A673 (cell line): ENCODE measurements at regions not wholly inside any gene's neighbourhood (a gene's known extent, or its start where the extent isn't known, plus 50 kb on each side); places are given as distances from the start of the nearest gene placed in this dataset.

Experiments
- BruUV-seq: library from RNA; stranded (reverse); fragments of 400-500 nt; replicated peaks from 2 replicates; lab custom pipeline; 2021; lab: Mats Ljungman, UMichigan
- CTCF ChIA-PET: fragments of 300-600 bp; sonication (Branson Sonifier 250); formaldehyde crosslinking; loops from one replicate; lab custom pipeline; 2022; ENCODE audit warnings: antibody characterized with exemption; lab: Charles Lee
- POLR2A ChIA-PET: fragments of 300-600 bp; sonication (Branson Sonifier 250); formaldehyde crosslinking; loops from one replicate; lab custom pipeline; 2022; ENCODE audit warnings: antibody characterized with exemption; ENCODE audit not compliant: low non-redundant PET; lab: Charles Lee
- DNase-seq: peaks from one replicate; pipeline ENCODE4 v3.0.0-alpha.2; 2015; ENCODE audit warnings: low spot score
- H3K27ac ChIP-seq: fragments of 200-600 bp; sonication (generic); 2 replicates; pipeline ENCODE4 v1.5.1; 2016; ENCODE audit warnings: mixed run types, low read depth, mild to moderate bottlenecking, mixed read lengths, antibody characterized with exemption, low read length; ENCODE audit not compliant: poor library complexity, severe bottlenecking
- H3K27me3 ChIP-seq: fragments of 200-600 bp; sonication (generic); replicated peaks from 2 replicates; pipeline ENCODE4 v1.6.1; 2017; ENCODE audit warnings: mixed run types, low read depth, mild to moderate bottlenecking, mixed read lengths, antibody characterized with exemption, low read length; ENCODE audit not compliant: insufficient read depth, poor library complexity
- H3K36me3 ChIP-seq: fragments of 200-600 bp; sonication (generic); 2 replicates; pipeline ENCODE4 v1.6.1; 2016; ENCODE audit warnings: mixed run types, mild to moderate bottlenecking, mixed read lengths, antibody characterized with exemption, low read length; ENCODE audit not compliant: insufficient read depth, poor library complexity, severe bottlenecking
- H3K4me1 ChIP-seq: fragments of 200-600 bp; sonication (generic); 2 replicates; pipeline ENCODE4 v1.6.1; 2017; ENCODE audit warnings: mixed run types, mild to moderate bottlenecking, mixed read lengths, antibody characterized with exemption, low read length; ENCODE audit not compliant: insufficient read depth, poor library complexity, severe bottlenecking
- H3K4me3 ChIP-seq: fragments of 200-600 bp; sonication (generic); 2 replicates; pipeline ENCODE4 v1.5.1; 2016; ENCODE audit warnings: low read depth, mixed run types, mild to moderate bottlenecking, mixed read lengths, low read length; ENCODE audit not compliant: poor library complexity, severe bottlenecking
- H3K9me3 ChIP-seq: fragments of 200-600 bp; sonication (generic); 2 replicates; pipeline ENCODE4 v1.6.1; 2016; ENCODE audit warnings: mixed run types, low read depth, mild to moderate bottlenecking, mixed read lengths, antibody characterized with exemption, low read length; ENCODE audit not compliant: poor library complexity, severe bottlenecking
- CTCF ChIP-seq: fragments of 300-800, 200-600 bp; sonication (generic); conservative IDR thresholded peaks from 2 replicates; pipeline ENCODE4 v1.5.1; 2017; ENCODE audit warnings: low read depth, mild to moderate bottlenecking, antibody characterized with exemption, low read length, moderate library complexity, mixed read lengths
- EZH2 ChIP-seq: fragments of 200-600 bp; sonication (generic); IDR thresholded peaks from 2 replicates; pipeline ENCODE4 v1.6.1; 2017; ENCODE audit warnings: borderline replicate concordance, low read depth, mild to moderate bottlenecking, mixed read lengths, antibody characterized with exemption, low read length; ENCODE audit not compliant: poor library complexity, severe bottlenecking
- intact Hi-C: fragments of 100-400 bp; cut with micrococcal nuclease; formaldehyde crosslinking; loops from one replicate; pipeline ENCODE4 v1.10.0; 2022; ENCODE audit not compliant: unreplicated experiment

GRCh38 chr22:48751539-48752437, 1075.9 kb downstream of the BRD1 start:
- CTCF ChIA-PET, result no interaction called here

GRCh38 chr22:48750826-48751440, 1076.7 kb downstream of the BRD1 start:
- intact Hi-C loops, result no loop called here
- Histone ChIP-seq H3K36me3 (no peaks in the 10 kb centered on the region), H3K9me3 (no peaks in the 10 kb centered on the region), H3K4me3 (no peak overlapping the region), H3K4me1 (no peaks in the 10 kb centered on the region), H3K27ac (no peak overlapping the region), H3K27me3 (no peaks in the 10 kb centered on the region)
- no TSS peak for BruUV-seq
- CTCF ChIA-PET, result no interaction called here
- no peak for DNase-seq
- POLR2A ChIA-PET, result no interaction called here
- TF ChIP-seq EZH2 (no peak), CTCF (no peak)

More at GRCh38 chr22:48751539-48752437, 1075.9 kb downstream of the BRD1 start:
- POLR2A ChIA-PET, result no interaction called here
- no peak overlapping the region for H3K4me3 ChIP-seq
- TF ChIP-seq EZH2, result no peak
- TF ChIP-seq CTCF, result no peak
- H3K36me3 ChIP-seq, result no peaks in the 10 kb centered on the region
- DNase-seq, result no peak
- H3K27me3 ChIP-seq, result no peaks in the 10 kb centered on the region
- intact Hi-C loops, result no loop called here
- no peaks in the 10 kb centered on the region for H3K9me3 ChIP-seq
- no peak overlapping the region for H3K27ac ChIP-seq
- H3K4me1 ChIP-seq, result no peaks in the 10 kb centered on the region
- no TSS peak for BruUV-seq

GRCh38 chr22:48750282-48750681, 1077.4 kb downstream of the BRD1 start:
- TF ChIP-seq CTCF (no peak), EZH2 (no peak)
- intact Hi-C loops, result no loop called here
- Histone ChIP-seq H3K27me3 (no peaks in the 10 kb centered on the region), H3K4me3 (no peak overlapping the region), H3K4me1 (no peaks in the 10 kb centered on the region), H3K36me3 (no peaks in the 10 kb centered on the region), H3K9me3 (no peaks in the 10 kb centered on the region), H3K27ac (no peak overlapping the region)
- DNase-seq, result no peak
- ChIA-PET CTCF (no interaction called here), POLR2A (no interaction called here)
- BruUV-seq, result TSS peak; percentile 69
